ENCODE measurements at regions not wholly inside any gene's neighbourhood (a gene's known extent, or its start where the extent isn't known, plus 50 kb on each side); places are given as distances from the start of the nearest gene placed in this dataset.

DNA sequence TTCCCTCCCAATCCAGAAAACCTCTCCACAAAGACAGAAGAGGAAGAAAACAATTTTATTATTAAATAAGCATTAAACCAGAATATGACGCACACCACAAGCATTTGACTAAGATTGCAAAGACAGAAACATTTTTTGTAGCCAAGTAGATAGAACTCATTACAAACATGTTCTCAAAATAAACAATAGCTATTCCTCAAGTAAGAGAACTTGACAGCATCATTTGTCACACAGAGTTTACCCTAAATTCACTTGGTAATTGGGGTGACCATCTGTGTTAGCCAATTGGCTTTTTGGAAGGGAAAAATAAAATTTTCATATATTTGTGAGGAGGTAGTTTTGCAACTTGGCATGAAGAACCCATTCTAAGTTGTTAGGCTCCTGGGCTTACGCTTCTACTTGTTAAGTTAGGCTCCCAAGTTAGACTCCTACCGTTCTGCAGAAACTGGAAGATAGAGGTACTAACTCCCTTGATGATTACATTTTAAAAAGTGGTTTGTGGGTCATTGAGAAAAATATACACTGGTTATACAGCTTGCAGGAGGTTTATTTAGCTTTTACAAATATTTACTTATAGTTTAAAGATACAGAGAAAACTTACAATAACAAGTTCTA is 618.6 kb upstream of the CNTNAP2 start:
- TF ChIP-seq, protein P1, sequence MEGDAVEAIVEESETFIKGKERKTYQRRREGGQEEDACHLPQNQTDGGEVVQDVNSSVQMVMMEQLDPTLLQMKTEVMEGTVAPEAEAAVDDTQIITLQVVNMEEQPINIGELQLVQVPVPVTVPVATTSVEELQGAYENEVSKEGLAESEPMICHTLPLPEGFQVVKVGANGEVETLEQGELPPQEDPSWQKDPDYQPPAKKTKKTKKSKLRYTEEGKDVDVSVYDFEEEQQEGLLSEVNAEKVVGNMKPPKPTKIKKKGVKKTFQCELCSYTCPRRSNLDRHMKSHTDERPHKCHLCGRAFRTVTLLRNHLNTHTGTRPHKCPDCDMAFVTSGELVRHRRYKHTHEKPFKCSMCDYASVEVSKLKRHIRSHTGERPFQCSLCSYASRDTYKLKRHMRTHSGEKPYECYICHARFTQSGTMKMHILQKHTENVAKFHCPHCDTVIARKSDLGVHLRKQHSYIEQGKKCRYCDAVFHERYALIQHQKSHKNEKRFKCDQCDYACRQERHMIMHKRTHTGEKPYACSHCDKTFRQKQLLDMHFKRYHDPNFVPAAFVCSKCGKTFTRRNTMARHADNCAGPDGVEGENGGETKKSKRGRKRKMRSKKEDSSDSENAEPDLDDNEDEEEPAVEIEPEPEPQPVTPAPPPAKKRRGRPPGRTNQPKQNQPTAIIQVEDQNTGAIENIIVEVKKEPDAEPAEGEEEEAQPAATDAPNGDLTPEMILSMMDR (IDR thresholded peaks at IDR 0.05; ENCODE audit: low read depth, low read length) = no peak

DNA sequence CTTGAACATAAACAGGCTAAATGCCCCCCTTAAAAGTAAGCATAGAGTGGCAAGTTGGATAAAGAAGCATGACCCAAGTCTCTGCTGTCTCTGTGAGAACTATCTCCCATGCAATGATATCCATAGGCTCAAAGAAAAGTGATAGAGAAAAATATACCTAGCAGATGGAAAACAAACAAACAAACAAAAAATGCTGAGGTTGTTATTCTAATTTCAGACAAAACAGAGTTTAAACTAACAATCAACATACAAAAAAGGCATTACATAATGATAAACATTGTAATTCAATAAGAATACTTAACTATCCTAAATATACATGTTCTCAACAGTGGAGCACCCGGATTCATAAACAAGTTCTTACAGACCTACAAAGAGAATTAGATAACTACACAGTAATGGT is 626.2 kb upstream of the CNTNAP2 start:
- TF ChIP-seq, protein P1 (IDR thresholded peaks at IDR 0.05; ENCODE audit: low read depth, low read length) = no peak
- no peak for DNase-seq (ENCODE audit: extremely low read depth, low read depth)

More for the DNA sequence above, 618.6 kb upstream of the CNTNAP2 start:
- no peak for DNase-seq (ENCODE audit: extremely low read depth, low read depth)

DNA sequence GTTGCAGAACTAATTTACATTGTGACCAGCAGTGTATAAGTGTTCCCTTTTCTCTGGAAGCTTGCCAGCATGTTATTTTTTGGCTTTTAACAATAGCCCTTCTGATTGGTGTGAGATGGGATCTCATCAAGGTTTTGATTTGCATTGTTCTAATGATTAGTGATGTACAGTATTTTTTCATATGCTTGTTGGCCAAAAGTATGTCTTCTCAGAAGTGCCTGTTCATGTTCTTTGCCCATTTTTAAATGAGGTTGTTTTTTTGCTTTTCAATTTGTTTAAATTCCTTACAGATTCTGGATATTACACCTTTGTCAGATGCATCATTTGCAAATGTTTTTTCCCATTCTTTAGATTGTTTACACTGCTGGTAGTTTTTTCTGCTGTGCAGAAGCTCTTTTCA is 627.0 kb upstream of the CNTNAP2 start:
- no peak for DNase-seq (ENCODE audit: extremely low read depth, low read depth)
- TF ChIP-seq, protein P1 (IDR thresholded peaks at IDR 0.05; ENCODE audit: low read depth, low read length) = no peak

DNA sequence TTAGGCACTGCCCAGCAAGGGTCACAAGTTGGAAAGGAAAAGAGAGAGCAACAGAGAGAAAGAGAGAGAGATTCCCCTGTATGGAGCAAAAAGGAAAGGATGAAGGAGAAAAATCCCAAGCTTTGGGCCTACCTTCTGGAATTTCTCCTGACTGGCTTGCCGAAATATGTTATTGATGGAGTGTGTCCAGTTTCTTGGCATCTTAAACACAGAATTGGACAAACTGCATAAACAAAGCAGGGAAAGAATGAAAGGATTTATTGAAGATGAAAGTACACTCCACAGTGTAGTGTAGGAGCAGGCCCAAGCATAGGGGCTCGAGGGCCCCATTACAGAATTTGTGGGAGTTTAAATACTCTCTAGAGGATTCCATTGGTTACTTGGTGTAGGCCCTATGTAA is 627.8 kb upstream of the CNTNAP2 start:
- TF ChIP-seq, protein P1 (IDR thresholded peaks at IDR 0.05; ENCODE audit: low read depth, low read length) = no peak
- no peak for DNase-seq (ENCODE audit: extremely low read depth, low read depth)

DNA sequence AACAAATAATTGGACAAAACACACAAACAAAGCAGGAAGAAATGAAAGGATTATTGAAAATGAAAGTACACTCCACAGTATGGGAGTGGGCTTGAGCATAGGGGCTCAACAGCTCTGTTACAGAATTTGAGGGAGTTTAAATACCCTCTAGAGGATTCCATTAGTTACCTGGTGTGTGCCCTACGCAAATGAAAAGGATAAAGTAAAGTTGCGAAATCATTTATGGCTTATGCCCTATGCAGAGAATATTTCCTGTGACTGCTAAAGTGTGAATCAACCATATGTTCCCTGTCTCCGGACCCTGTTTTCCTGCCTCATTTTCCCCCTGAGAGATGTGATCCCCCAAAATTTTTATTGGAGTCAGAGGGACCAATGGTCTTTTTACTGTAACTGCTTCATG is 634.6 kb upstream of the CNTNAP2 start:
- TF ChIP-seq, protein P1 (IDR thresholded peaks at IDR 0.05; ENCODE audit: low read depth, low read length) = no peak
- DNase-seq (ENCODE audit: extremely low read depth, low read depth) = no peak

DNA sequence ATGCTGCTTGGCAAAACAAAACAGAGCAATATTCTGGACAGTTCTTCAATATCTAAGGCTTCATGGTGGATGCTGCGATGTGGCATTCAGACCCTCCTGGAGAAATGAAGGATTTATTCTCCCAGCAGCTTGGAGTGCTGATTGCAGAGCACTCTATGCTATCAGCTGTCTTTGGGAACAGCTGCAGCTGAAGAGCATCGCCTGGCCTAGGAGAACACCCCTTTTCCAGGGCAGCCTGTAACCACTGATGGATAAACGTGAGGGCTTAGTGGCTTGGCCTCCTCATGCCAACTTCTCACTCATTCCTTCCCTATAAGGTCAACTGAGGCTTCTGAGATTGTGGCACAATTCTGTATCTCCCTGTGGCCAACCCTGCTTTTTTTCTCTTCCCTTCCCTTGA is 638.1 kb upstream of the CNTNAP2 start:
- DNase-seq (ENCODE audit: extremely low read depth, low read depth) = no peak
- TF ChIP-seq, protein P1 (IDR thresholded peaks at IDR 0.05; ENCODE audit: low read depth, low read length) = no peak

DNA sequence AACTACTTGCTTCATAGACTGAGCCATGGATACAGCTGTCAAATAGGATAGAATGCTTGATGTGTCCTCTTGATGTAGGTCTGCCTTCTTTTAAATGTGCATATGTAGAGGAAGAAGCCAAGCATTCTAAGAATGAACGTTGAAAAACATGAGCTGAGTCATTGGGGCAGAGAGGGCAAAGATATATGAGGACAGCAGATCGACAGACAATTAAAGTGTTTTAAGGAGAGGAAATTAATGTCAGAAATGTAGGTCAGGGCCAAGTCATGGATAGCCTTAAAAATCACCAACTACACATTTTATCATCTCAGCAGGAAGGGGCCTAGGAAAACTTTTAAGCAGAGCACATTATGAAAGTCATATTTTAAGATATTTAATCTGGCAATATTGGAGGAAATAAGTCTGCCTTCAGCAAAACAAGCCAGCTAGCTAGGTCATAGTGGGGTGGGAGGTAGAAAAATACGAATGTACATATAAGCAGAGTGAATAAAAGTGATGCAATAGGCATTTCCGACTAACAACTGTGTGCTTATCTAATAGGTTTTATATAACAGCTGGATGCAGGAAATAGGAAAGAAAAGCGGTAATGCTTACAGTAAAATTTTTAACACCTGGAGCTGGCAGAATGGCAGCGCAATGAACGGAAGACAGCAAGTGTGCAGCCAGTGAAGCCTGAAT is 638.3 kb upstream of the TPK1 start:
- no peak for DNase-seq (ENCODE audit: extremely low read depth, low read depth)
- TF ChIP-seq, protein P1 (IDR thresholded peaks at IDR 0.05; ENCODE audit: low read depth, low read length) = no peak

Data from AG09319 (cell line).